ENCODE measurements at regions not wholly inside any gene's neighbourhood (a gene's known extent, or its start where the extent isn't known, plus 50 kb on each side); places are given as distances from the start of the nearest gene placed in this dataset.

DNA sequence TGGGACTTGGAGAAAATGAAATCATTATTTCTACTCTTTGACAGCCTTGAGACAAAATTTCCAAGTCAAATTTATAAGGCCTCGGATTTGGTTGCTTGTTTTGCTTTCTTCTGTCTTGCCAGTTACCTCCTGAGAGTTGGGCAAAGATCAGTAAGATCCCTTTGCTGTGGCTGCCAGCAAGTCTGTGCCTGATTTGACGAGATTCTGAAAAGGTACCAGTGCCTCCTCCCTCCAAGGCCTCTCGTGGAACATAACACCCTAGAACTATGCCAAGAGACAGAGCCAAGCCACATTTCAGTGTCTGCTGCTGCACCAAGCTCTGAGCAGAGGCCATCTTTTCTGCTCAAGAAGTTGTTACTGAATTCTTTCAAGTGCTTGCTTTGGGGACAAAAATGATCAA is 61.0 kb downstream of the GTPBP8 start:
- TF ChIP-seq SUZ12 (IDR thresholded peaks at IDR 0.05; ENCODE audit: extremely low read depth, insufficient read depth, insufficient read length) (no peak), YY1 (IDR thresholded peaks at IDR 0.05; ENCODE audit: insufficient read depth, insufficient read length) (no peak), ZNF274 (IDR thresholded peaks at IDR 0.05; ENCODE audit: low read depth, low read length) (no peak)
- Histone ChIP-seq H3K9ac (ENCODE audit: insufficient read length, low read depth) (no peak overlapping the region), H3K4me1 (ENCODE audit: insufficient read depth, insufficient read length) (no peaks in the 10 kb centered on the region), H3K27me3 (ENCODE audit: insufficient read depth, insufficient read length) (peaks cover 4% of the 10 kb centered on the region), H3K9me3 (ENCODE audit: insufficient read depth, low read length) (no peaks in the 10 kb centered on the region), H3K36me3 (ENCODE audit: insufficient read depth, insufficient read length, low read length) (no peaks in the 10 kb centered on the region), H3K4me3 (ENCODE audit: insufficient read length, low read depth) (no peak overlapping the region)
- DNase-seq (ENCODE audit: low read depth, low spot score), result no peak

DNA sequence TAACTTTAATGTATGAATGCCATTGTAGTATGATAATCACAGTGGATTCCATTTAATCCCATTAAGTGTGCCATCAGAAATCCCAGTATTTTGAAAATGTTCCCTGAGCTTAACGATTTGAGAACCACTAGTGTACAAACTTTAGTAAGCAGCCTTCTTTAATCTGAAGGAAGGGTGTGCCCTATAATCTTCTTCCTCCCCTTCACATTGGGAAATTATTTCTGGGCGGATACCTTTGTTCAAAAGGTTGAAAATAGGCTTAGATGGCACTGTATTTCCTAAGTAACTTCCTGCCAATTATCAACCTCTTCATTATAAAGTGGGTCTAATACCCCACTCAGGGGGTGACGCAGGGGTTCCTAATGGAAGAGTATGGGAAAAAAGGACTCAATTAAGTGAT is 62.4 kb downstream of the GTPBP8 start:
- Histone ChIP-seq H3K36me3 (ENCODE audit: insufficient read depth, insufficient read length, low read length) (no peaks in the 10 kb centered on the region), H3K4me3 (ENCODE audit: insufficient read length, low read depth) (no peak overlapping the region), H3K9ac (ENCODE audit: insufficient read length, low read depth) (no peak overlapping the region), H3K27me3 (ENCODE audit: insufficient read depth, insufficient read length) (peaks cover 4% of the 10 kb centered on the region), H3K4me1 (ENCODE audit: insufficient read depth, insufficient read length) (no peaks in the 10 kb centered on the region), H3K9me3 (ENCODE audit: insufficient read depth, low read length) (no peaks in the 10 kb centered on the region)
- no peak for TF ChIP-seq YY1 (IDR thresholded peaks at IDR 0.05; ENCODE audit: insufficient read depth, insufficient read length)
- no peak for TF ChIP-seq SUZ12 (IDR thresholded peaks at IDR 0.05; ENCODE audit: extremely low read depth, insufficient read depth, insufficient read length)
- DNase-seq (ENCODE audit: low read depth, low spot score), result no peak

DNA sequence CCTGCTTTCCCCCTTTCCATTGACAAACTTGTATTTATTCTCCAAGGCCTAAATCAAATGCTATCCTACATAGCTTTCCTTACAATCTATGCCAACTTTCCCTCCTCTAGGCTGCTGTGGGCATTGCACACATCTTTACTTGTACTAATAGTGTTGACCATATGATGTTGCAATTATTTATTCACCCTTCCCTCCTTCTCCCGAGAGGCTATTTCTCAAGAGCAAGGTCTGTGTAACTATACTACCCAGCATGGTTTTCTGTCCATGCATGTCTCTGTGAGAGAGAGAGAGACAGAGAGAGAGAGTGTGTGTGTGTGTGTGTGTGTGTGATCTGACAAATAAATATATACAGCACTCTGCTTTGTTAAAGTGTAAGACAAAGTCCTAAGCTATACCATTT is 63.8 kb downstream of the GTPBP8 start:
- Histone ChIP-seq H3K4me1 (ENCODE audit: insufficient read depth, insufficient read length) (no peaks in the 10 kb centered on the region), H3K27me3 (ENCODE audit: insufficient read depth, insufficient read length) (peaks cover 4% of the 10 kb centered on the region), H3K36me3 (ENCODE audit: insufficient read depth, insufficient read length, low read length) (no peaks in the 10 kb centered on the region), H3K4me3 (ENCODE audit: insufficient read length, low read depth) (no peak overlapping the region), H3K9me3 (ENCODE audit: insufficient read depth, low read length) (no peaks in the 10 kb centered on the region), H3K9ac (ENCODE audit: insufficient read length, low read depth) (no peak overlapping the region)
- TF ChIP-seq ZNF274 (IDR thresholded peaks at IDR 0.05; ENCODE audit: low read depth, low read length) (no peak), YY1 (IDR thresholded peaks at IDR 0.05; ENCODE audit: insufficient read depth, insufficient read length) (no peak), SUZ12 (IDR thresholded peaks at IDR 0.05; ENCODE audit: extremely low read depth, insufficient read depth, insufficient read length) (no peak)
- no peak for DNase-seq (ENCODE audit: low read depth, low spot score)

DNA sequence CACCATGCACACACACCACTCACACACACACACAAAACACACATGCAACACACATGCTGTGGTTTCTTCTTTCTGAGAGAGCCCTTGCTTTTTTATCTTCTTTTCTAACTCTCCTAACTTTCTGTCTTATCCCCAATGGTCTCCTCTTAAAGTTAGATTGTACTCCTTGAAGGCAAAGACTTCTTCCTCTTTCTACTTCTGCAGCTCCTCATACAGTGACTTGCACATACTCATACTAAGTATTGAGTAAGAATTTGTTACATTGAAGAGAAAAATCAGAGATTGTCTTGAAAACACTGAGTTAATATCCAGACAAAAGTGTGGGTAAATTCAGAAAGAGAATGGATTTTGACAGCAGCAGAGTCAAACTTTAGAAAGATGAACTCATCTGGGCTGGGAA is 64.4 kb downstream of the GTPBP8 start:
- Histone ChIP-seq H3K9me3 (ENCODE audit: insufficient read depth, low read length) (no peaks in the 10 kb centered on the region), H3K9ac (ENCODE audit: insufficient read length, low read depth) (no peak overlapping the region), H3K36me3 (ENCODE audit: insufficient read depth, insufficient read length, low read length) (no peaks in the 10 kb centered on the region), H3K4me1 (ENCODE audit: insufficient read depth, insufficient read length) (no peaks in the 10 kb centered on the region), H3K4me3 (ENCODE audit: insufficient read length, low read depth) (no peak overlapping the region), H3K27me3 (ENCODE audit: insufficient read depth, insufficient read length) (peaks cover 4% of the 10 kb centered on the region)
- TF ChIP-seq ZNF274 (IDR thresholded peaks at IDR 0.05; ENCODE audit: low read depth, low read length) (no peak), SUZ12 (IDR thresholded peaks at IDR 0.05; ENCODE audit: extremely low read depth, insufficient read depth, insufficient read length) (no peak), YY1 (IDR thresholded peaks at IDR 0.05; ENCODE audit: insufficient read depth, insufficient read length) (no peak)
- DNase-seq (ENCODE audit: low read depth, low spot score), result no peak

DNA sequence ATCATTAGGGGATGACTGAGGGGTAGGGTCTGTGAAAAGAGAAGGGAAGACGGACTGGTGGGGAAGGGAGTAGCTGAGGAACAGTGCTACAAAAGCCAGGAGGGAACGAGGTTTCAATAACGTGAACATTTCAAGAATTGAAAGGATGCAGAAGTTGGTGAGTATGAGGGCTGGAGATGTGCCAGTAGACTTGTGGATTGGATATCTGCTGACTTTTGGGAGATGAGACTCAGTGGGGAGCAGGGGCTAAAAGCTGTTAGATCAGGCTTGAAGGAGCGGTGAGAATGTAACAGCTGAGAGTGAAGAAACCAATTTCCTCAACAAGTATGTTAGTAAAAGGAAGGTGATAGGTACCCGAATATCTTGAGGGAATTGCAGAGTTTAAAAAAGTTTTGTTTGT is 65.2 kb downstream of the GTPBP8 start:
- Histone ChIP-seq H3K4me3 (ENCODE audit: insufficient read length, low read depth) (no peak overlapping the region), H3K4me1 (ENCODE audit: insufficient read depth, insufficient read length) (no peaks in the 10 kb centered on the region), H3K9ac (ENCODE audit: insufficient read length, low read depth) (no peak overlapping the region), H3K9me3 (ENCODE audit: insufficient read depth, low read length) (no peaks in the 10 kb centered on the region), H3K27me3 (ENCODE audit: insufficient read depth, insufficient read length) (peaks cover 4% of the 10 kb centered on the region), H3K36me3 (ENCODE audit: insufficient read depth, insufficient read length, low read length) (no peaks in the 10 kb centered on the region)
- DNase-seq (ENCODE audit: low read depth, low spot score), result no peak
- TF ChIP-seq SUZ12 (IDR thresholded peaks at IDR 0.05; ENCODE audit: extremely low read depth, insufficient read depth, insufficient read length) (no peak), ZNF274 (IDR thresholded peaks at IDR 0.05; ENCODE audit: low read depth, low read length) (no peak), YY1 (IDR thresholded peaks at IDR 0.05; ENCODE audit: insufficient read depth, insufficient read length) (no peak)

DNA sequence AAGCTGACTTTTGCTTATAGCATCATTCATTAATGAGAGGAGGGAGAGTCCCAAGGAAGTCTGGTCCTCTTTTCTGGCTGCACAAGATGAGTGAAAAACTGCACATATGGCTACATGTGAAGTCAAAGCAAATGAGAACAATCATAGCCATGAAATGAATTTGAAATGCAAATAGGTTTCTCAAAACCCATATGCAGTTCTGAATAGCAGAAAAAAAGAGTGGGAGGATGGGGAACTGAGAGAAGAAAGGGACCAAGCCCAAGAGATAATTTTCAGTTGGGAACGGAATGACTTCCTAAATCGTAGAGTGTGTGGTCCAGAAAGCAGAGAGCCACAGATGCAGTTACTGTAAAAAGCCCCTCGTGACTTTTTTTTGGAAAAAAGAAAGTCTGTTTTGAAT is 66.3 kb downstream of the GTPBP8 start:
- Histone ChIP-seq H3K4me1 (ENCODE audit: insufficient read depth, insufficient read length) (no peaks in the 10 kb centered on the region), H3K36me3 (ENCODE audit: insufficient read depth, insufficient read length, low read length) (no peaks in the 10 kb centered on the region), H3K9ac (ENCODE audit: insufficient read length, low read depth) (no peak overlapping the region), H3K9me3 (ENCODE audit: insufficient read depth, low read length) (no peaks in the 10 kb centered on the region), H3K27me3 (ENCODE audit: insufficient read depth, insufficient read length) (no peaks in the 10 kb centered on the region), H3K4me3 (ENCODE audit: insufficient read length, low read depth) (no peak overlapping the region)
- no peak for TF ChIP-seq YY1 (IDR thresholded peaks at IDR 0.05; ENCODE audit: insufficient read depth, insufficient read length)
- no peak for TF ChIP-seq SUZ12 (IDR thresholded peaks at IDR 0.05; ENCODE audit: extremely low read depth, insufficient read depth, insufficient read length)
- no peak for TF ChIP-seq ZNF274 (IDR thresholded peaks at IDR 0.05; ENCODE audit: low read depth, low read length)
- DNase-seq (ENCODE audit: low read depth, low spot score), result no peak

DNA sequence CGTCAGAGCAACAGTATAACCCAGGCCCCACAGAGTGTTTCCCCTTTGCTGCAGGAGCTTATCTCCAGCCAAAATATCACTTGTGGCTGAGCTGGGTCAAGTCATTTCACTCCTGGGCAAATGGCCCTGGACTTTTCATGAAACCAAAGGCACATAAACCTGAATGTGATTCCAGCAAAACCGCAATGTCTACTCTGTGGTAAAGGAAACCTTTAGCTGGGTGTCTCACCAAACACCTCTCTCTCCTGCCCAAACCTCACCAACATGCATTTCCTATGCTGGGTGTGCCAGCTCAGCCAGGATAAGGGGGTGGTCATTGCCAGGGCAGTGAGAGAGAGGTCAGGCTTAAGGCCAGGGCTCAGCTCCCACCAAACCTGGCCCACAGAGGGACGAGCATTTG is 67.4 kb downstream of the GTPBP8 start:
- Histone ChIP-seq H3K4me1 (ENCODE audit: insufficient read depth, insufficient read length) (no peaks in the 10 kb centered on the region), H3K9ac (ENCODE audit: insufficient read length, low read depth) (no peak overlapping the region), H3K27me3 (ENCODE audit: insufficient read depth, insufficient read length) (no peaks in the 10 kb centered on the region), H3K36me3 (ENCODE audit: insufficient read depth, insufficient read length, low read length) (no peaks in the 10 kb centered on the region), H3K4me3 (ENCODE audit: insufficient read length, low read depth) (no peak overlapping the region), H3K9me3 (ENCODE audit: insufficient read depth, low read length) (no peaks in the 10 kb centered on the region)
- DNase-seq (ENCODE audit: low read depth, low spot score), result no peak
- TF ChIP-seq ZNF274 (IDR thresholded peaks at IDR 0.05; ENCODE audit: low read depth, low read length), result no peak
- TF ChIP-seq SUZ12 (IDR thresholded peaks at IDR 0.05; ENCODE audit: extremely low read depth, insufficient read depth, insufficient read length), result no peak
- no peak for TF ChIP-seq YY1 (IDR thresholded peaks at IDR 0.05; ENCODE audit: insufficient read depth, insufficient read length)

DNA sequence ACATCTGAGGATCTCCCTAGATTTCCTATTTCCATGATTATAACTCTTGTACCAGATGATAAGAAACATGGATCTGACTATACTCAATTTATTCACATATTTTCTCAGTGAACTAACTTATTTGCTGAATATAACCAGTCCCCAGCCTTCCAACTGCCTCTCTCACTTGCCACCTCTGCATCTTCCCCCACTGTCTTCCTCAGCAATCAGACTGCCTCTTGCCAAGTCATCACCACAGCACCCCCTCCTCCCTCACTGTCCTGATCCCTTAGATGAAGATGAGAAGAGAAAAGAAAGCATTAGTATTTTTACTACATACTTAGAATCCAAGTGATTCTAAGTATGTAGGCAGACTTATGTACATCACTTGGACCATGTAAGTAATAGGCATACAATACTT is 71.9 kb downstream of the GTPBP8 start:
- Histone ChIP-seq H3K36me3 (ENCODE audit: insufficient read depth, insufficient read length, low read length) (no peaks in the 10 kb centered on the region), H3K27me3 (ENCODE audit: insufficient read depth, insufficient read length) (no peaks in the 10 kb centered on the region), H3K4me1 (ENCODE audit: insufficient read depth, insufficient read length) (no peaks in the 10 kb centered on the region), H3K4me3 (ENCODE audit: insufficient read length, low read depth) (no peak overlapping the region), H3K9ac (ENCODE audit: insufficient read length, low read depth) (no peak overlapping the region), H3K9me3 (ENCODE audit: insufficient read depth, low read length) (no peaks in the 10 kb centered on the region)
- TF ChIP-seq ZNF274 (IDR thresholded peaks at IDR 0.05; ENCODE audit: low read depth, low read length) (no peak), SUZ12 (IDR thresholded peaks at IDR 0.05; ENCODE audit: extremely low read depth, insufficient read depth, insufficient read length) (no peak), YY1 (IDR thresholded peaks at IDR 0.05; ENCODE audit: insufficient read depth, insufficient read length) (no peak)
- DNase-seq (ENCODE audit: low read depth, low spot score), result no peak

Data from NT2/D1 (cell line).